ENCODE measurements at regions not wholly inside any gene's neighbourhood (a gene's known extent, or its start where the extent isn't known, plus 50 kb on each side); places are given as distances from the start of the nearest gene placed in this dataset.
"Not testable (repeated sequence)": the region's sequence is repeated elsewhere in the genome, so short reads cannot be mapped to it uniquely, and the experiment has no call there.

DNA sequence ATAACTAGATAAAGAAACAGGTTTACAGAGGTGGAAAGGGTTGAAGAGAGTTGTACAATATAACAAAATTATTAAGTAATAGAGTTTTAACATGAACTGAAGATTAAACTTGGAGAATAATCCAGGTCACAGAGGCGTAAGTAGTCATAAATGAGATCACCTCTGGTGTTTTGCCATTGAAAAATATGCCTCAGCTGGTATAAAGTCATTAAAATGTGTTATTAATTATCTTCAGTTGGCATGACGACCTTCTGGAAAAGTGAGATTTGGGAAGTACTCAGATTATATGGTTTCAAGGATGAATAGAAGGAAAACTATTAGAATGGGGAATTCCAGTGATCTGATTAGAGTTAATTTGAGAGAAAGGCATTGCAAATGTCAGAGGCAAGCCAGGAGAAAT is 237.5 kb upstream of the ANXA10 start:
- DNase-seq, result no peak

DNA sequence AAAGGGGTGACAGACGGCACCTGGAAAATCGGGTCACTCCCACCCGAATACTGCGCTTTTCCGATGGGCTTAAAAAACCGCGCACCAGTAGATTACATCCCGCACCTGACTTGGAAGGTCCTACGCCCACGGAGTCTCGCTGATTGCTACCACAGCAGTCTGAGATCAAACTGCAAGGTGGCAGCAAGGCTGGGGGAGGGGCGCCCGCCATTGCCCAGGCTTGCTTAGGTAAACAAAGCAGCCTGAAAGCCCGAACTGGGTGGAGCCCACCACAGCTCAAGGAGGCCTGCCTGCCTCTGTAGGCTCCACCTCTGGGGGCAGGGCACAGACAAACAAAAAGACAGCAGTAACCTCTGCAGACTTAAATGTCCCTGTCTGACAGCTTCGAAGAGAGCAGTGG is 234.2 kb upstream of the ANXA10 start:
- DNase-seq, result not testable (repeated sequence)

DNA sequence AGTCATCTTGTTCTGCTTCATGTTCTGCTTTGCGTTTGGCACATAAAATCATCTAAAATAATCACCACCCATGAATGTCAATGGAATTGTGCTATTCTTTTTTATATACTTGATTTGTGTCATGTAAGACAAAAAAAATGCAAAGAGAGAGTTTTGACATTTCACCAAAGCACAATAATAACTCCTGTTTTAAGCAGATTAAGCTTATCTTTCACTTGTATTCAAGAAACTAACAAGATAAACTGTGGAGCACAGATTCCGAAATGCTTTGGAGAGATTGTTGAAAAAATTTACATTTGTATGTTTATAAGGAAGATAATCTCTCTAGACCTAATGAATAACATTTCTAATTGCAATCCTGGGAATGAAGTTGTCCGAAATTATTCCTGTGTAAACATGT is 225.1 kb upstream of the ANXA10 start:
- DNase-seq, result no peak

DNA sequence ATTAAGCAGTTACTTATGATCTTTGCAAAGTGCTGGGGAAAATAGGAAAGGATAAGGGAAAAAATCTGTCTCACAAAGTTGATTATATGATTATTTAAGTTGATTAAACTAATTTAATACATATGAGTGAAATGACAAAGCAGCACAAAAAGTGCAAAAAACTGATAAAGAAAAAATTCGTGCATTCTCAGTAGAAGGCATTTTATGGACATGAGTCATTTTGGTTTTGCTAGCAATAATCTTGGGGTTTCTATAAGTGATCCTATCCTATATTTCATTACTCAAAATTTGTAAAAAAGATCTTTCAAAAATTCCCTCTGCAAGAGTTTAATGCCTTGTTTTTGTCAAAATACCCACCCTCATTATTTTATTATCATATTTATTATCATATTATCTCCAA is 224.2 kb upstream of the ANXA10 start:
- no peak for DNase-seq

DNA sequence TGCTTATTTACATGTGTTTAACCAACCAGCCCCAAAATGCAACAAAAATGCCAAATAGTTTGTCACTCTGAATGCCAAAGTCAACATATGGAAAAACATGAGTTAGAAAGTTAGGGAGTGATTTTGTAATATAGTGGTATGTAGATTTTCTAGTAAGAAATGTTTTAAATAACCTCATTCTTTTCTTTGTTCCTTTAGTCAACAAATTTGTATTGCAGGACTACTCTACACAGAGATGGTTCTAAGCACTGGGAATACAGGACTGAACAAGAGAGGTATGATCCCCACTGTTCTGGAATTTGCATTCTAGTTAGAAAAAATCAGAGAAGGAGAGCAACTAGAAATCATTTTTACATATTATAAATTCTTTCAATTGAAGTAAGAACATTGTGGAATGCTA is 218.8 kb upstream of the ANXA10 start:
- no peak for DNase-seq

DNA sequence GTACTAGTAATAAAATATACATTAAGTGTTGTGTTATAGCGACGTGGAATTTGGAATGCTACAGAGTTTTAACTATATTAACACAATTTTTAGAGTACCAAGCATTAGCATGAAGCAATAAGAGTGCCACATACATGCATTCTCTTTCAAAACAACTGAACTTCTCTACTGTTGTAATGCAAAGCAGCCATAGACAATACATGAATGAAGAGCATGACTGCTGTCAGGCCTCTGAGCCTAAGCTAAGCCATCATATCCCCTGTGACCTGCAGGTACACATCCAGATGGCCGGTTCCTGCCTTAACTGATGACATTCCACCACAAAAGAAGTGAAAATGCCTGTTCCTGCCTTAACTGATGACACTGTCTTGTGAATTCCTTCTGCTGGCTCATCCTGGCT is 216.2 kb upstream of the ANXA10 start:
- not testable (repeated sequence) for DNase-seq

DNA sequence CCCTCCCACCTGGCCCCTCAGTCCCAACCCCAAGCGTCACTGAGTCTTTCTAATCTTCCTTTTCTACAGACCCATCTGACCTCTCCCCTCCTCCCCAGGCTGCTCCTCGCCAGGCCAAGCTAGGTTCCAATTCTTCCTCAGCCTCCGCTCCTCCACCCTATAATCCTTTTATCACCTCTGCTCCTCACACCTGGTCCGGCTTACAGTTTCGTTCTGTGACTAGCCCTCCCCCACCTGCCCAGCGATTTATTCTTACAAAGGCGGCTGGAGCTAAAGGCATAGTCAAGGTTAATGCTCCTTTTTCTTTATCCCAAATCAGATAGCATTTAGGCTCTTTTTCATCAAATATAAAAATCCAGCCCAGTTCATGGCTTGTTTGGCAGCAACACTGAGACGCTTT is 214.5 kb upstream of the ANXA10 start:
- DNase-seq, result not testable (repeated sequence)

DNA sequence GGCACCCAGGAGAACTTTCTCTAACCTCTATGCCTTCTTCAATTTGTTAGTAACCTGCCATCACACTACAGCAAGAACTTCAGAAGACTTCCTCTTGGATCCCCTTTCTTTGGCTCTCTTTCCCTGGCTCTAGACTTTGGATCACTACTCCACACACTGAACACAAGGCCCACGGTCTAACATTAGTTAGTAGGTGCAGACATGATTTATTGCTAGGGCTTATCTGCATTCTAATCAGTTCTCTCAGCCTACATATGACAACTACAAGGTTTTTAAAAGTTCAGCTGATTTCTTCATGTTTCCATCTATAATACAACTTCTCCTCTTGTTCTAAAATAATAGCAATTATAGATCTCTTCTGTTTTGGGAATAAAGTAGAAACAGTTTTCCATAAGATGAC is 209.1 kb upstream of the ANXA10 start:
- no peak for DNase-seq

DNA sequence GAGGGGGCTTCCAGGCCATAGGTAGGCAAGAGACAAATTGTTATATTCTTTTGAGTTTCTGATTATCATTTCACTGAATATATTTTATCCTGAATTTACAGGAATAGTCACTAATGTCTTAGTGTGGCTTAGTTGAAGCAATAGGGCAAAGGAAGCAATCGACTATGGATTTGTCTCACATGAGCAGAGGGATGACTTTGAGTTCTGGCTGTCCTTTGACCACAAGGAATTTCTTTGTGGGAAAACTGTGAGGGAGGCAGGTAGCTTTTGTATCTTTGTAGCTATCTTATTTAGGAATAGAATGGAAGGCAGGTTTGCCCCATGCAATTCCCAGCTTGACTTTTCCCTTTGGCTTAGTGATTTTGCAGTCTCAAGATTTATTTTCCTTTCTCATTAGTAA is 207.3 kb upstream of the ANXA10 start:
- no peak for DNase-seq

DNA sequence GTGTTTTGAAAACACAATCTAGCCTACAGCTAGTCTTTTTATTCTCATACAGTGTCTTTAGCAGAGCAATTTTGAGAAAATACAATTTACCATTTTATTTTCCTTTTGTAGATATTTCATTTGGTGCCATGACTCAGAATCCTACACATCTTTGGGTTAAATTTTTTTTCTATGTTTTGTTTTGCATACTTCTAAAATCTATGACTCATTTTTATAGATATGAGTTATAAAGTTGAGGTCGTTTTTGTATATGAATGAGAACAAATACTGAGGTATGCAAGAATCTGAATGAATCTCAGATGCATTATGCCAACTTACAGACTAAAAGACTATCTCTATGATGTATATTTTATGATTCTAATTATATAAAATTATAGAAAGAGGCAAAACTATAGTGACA is 206.5 kb upstream of the ANXA10 start:
- DNase-seq, result no peak

DNA sequence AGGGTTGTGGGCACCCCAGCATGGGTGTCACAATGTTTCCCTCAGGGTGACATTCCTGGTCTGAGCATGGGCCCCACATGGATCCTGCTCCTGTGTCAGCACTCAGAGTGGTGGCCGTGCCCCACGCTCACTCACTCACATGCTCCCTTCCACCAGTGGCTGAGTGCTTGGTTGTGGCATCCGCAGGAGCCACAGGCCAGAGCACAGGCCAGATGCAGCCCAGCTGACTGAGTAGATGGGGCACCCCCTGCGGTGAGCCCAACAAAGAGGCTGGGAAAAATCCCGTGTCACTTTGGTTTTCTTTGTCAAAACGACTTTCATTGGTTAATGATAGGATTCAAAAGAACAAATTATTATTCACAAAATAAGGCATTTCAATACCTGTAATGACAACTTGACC is 204.6 kb upstream of the ANXA10 start:
- DNase-seq, result no peak

DNA sequence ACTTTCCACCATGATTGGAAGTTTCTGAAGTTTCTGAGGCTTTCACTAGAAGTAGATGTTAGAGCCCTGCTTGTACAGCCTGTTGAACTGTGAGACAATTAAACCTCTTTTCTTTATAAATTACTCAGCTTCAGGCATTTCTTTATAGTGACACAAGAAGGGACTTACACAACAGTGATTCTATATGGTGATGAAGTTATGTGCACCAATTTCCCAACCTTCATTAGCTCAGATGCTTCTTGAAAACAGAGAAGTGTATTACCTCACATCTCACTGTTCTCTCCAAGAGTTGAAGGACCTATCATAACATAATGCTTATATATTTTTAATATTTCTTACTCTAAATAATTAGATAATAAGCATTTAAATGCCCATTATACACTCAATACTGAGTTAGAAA is 202.1 kb upstream of the ANXA10 start:
- DNase-seq, result no peak

DNA sequence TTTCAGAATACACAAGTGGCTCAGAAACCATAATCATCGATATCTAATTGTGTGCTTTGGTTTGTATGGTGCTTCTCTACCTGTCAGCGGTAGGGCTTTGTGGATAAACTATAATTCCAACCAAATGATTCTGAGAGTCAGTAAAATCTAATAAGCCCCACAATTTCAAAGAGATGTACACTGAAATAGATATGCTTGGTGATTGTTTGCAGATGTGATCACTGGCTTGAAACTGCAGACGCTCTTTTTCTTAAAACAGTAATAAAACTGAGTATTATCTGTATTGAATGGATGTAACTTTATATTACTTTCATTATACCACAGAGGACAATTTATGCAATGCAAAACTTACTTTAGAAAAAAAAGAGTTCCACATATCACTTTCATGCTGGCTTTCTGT is 198.8 kb upstream of the ANXA10 start:
- no peak for DNase-seq

DNA sequence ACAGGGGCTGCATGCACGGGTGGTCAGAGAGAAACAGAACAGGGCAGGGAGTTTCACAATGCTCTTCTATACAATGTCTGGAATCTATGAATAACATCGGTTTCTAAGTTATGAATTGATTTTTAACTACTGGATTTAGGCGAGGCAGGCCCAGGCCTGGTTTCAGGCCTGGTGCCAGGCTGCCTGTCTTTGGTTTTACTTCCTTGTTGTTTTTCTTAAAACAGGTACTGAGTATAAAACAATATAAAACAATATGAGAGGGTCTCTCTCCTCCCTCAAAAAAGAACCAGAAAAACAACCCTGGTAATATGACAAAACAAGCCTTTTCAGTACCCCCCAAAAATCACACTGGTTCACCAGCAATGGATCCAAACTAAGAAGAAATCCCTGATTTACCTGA is 196.1 kb upstream of the ANXA10 start:
- DNase-seq, result not testable (repeated sequence)

DNA sequence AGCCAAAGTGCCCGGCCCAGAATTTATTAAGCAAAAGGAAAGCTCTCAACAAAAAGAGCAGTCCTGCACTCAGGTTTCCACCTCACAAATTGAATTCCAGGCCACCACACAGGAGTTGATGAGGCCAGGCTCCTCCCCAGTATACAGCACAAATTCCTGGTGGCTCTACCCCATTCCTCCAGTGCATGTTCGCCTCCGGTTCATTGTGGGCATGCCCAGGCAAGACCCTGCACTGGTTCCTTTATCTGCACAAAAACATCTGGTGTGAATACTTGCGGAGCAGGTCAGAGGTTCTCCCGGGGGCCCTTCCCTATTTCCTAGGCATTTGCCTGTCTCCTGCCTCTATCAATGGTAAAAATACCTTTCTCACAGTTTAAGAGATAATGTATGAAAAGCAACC is 195.2 kb upstream of the ANXA10 start:
- DNase-seq, result no peak

DNA sequence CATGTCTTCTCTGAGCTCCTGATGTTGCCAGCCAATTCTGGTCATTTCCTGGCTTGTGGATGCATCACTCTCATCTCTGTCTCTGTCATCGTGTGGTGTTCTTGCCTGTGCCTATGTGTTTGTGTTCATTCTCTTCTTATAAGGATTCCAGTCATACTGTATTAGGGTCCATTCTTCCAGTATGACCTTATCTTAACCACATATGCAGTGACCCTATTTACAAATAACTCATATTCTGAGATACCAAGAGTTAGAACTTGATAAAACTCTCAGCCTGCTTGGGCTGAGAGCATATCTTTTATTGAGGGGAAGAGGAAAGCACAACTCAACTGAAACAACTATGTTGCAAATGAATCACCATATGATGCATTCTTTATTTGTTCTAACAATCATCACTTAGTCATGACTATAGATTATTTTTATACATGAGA is 189.0 kb upstream of the ANXA10 start:
- no peak for DNase-seq

DNA sequence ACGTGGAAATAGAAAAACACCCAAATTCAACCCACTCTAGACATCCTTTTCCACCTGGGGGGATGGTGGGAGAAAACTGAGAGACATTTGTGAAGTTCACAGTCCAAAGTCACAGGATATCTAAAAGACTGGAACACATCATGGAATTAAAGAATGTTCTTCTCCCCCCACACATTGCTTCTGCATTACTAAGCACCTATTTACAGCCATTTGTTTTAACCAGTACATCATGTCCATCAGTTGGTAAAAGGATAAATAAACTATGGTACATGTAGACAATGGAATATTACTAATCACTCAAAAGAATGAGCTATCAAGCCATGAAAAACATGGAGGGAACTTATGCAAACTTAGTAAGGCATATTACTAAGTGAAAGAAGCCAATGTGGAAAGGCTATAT is 185.5 kb upstream of the ANXA10 start:
- DNase-seq, result no peak

DNA sequence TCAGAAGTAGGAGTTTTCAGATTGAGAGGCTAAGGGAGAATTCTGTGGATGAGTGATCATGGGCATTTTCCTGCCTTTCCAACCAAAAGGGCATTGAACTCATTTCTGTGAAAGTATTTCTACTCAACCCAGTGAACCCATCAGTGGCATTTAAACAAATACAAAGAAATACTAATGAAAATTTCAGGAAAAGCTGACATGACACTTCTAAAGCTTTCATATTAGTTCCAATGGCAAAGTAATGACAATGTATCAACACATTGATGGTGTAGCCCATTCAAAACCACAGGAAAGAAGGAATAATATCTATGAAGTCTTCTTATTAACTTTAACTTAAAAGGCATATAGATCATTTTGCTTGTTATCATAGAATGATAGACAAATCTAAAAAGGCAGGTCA is 183.5 kb upstream of the ANXA10 start:
- no peak for DNase-seq

DNA sequence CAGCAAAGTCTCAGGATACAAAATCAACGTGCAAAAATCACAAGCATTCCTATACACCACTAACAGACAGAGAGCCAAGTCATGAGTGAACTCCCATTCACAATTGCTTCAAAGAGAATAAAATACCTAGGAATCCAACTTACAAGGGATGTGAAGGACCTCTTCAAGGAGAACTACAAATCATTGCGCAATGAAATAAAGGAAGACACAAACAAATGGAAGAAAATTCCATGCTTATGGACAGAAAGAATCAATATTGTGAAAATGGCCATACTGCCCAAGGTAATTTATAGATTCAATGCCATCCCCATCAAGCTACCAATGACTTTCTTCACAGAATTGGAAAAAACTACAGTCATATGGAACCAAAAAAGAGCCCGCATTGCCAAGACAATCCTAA is 179.8 kb upstream of the ANXA10 start:
- DNase-seq, result not testable (repeated sequence)

DNA sequence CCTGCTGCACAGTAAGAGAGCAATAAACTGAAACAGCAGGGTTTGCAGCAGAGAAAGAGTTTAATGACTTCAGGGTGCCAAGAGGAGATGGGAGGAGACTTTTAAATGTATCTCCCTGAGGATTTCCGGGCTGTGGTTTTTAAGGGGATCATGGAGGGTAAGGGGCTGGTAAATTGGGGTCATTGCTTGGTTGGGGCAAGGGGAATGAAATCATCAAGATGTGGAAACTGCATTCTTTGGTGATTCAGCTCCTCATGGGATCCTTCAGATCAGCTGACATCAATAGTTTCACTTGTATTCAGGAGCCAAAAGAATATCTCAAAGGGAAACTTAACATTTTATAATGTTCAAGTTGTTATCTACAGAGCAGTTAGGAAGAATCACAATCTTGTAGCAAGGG is 174.3 kb upstream of the ANXA10 start:
- no peak for DNase-seq

DNA sequence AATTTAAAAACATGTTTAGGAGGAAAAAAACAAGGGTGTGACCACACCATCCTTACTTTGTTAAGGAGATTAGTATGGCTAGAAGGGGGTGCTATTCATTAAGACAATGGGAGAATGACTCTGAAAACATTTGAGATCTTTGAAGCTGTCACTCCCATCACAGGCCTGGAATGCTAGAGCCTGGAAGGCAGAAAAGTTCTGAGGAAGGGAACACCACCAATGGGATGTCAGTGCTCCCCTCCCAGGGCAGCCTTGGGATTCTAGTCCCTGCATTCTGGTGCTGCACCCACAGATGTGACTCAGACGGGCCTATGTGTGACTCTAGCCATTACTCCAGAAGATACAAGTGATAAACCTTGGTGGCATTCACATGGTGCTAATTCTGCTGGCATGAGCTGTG is 162.2 kb upstream of the ANXA10 start:
- DNase-seq, result no peak

DNA sequence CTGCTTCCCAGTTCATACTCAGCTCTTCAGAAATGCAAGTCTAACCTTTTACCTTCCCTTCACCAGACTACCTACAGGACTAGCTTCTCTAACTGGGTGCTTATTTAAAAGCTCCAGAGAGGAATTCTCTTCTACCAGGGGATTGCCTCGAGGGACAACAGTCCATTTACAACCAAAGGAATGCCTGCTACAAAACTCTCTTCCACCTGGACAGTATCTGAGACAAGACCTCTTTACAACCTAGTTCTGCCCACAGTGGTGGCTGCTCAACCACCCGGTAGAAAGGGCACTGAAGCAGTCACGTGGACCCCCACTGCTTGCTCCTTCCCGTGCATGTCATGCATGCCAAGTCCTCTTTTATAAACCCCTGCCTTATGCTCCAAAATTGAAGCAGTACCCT is 158.1 kb upstream of the ANXA10 start:
- DNase-seq, result no peak

DNA sequence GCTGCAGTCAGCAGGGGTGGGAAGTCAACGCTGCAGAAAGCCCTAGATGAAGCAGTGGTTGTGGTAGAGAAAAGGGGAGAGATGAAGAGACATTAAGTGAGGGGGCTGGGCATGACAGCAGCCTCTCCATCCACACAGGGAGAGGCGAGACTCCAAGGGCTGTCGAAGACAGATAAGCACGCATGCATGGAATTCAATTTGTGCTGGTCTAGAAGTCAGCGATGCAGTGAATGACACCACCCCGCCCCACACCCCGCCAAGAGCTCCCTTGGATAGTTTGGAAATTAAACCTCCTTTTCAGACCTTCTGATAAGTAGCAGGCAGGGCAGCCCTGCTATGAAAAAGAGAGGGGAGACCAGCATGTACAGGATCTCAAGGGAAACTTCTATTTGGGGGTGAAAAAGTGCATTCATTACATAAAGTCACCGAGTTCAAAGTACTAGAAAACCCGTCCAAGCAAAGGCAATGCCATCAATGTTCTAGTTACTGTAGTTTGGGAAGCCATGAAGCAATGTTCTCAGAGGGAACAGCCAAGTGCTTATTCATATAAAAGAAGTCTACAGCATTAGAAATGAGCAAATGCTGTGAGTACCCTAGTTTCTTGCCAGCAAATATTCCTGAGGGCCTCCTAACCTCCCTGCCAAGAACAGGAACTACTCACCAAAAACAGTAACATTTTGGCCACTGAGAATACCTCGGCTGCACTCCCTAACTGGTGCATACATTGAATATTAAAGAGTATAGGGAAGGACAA is 152.3 kb upstream of the ANXA10 start:
- no peak for DNase-seq

DNA sequence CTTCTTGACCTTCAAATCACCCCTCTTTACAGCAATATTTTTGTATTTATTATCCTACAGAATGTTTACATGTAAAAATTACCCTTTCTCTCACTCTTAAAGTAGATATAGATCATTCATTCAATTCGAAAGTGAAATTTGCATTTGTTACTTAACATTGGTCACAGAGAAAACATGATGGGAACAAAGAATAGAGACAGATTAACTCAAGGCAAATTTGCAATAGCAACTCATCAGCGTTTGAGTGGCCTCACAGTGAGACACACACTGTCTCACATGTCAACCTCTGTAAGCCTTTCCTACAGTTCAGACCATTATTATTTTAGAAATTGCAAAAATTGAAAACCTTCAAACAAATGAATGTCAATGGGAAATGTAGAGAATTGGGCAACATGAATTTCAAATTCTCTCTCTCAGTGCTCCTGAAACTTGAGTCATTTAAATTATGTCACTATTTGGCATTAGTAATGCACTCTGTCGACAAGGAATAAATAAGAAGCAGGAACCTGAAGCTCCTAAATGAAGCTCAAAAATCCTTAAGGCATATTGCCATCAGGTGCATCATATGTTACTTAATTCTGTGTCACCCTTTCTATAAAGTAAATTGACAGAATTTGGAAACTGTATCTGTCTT is 148.3 kb upstream of the ANXA10 start:
- DNase-seq, result no peak

DNA sequence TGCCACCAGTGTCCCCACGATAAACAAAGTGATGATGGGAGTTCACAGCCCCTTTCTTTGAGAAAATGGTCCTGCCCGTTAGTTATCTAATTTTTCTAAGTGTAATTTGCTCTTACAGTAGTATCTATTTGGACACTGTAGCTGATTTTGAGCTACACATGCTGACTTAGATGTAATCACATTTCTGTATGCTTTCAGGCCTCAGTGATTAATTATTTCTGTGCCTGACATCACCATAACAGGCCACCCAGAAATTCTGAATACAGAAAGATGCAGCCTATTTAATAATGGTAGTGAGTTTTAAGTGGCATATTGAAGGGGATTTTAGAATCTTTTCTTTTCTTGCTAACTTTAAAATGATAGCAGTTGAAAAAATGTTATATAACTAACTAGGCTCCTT is 147.6 kb upstream of the ANXA10 start:
- DNase-seq, result no peak

All from NCI-H1694 (cell line).